ENCODE measurements at regions not wholly inside any gene's neighbourhood (a gene's known extent, or its start where the extent isn't known, plus 50 kb on each side); places are given as distances from the start of the nearest gene placed in this dataset.
A peak's percentile ranks its signal among the peaks of the same experiment; 100 is the strongest.
"Not testable (repeated sequence)": the region's sequence is repeated elsewhere in the genome, so short reads cannot be mapped to it uniquely, and the experiment has no call there.

DNA sequence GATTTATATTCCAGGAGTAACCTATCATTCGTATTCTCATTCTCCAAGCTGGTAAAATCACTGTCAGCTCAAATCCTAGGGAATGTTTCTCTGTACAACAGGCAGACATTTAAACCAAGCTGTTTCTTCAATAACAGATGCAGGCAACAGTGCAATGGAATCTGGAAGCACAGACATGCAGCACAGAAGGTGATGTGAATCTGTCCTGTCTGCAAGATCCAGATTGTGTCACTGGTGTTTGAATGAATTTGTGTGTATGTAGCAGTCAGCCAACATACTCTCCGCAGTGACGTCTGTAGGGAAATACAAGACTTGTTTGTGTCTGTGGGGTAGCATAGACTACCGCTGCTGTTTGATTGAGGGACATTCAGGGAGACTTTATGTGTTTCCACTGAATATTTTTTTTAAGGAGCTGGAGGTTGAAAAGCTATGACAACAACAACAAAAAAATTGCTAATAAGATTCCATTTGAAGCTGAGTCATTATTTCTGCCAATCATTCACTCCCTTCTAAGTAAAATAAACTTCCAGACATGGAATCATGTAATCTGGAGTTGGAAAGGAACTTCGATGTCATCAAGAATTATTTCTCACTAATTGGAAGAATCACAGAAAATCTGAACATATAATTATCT, 122.9 kb upstream of the MYO3A start:
- Mint-ChIP-seq H3K27ac (no peak overlapping the region), H3K36me3 (no peaks in the 10 kb centered on the region), H3K4me1 (no peaks in the 10 kb centered on the region), H3K9me3 (no peaks in the 10 kb centered on the region), H3K4me3 (no peak overlapping the region), H3K27me3 (peaks cover 10% of the 10 kb centered on the region)
- no peak for ATAC-seq

DNA sequence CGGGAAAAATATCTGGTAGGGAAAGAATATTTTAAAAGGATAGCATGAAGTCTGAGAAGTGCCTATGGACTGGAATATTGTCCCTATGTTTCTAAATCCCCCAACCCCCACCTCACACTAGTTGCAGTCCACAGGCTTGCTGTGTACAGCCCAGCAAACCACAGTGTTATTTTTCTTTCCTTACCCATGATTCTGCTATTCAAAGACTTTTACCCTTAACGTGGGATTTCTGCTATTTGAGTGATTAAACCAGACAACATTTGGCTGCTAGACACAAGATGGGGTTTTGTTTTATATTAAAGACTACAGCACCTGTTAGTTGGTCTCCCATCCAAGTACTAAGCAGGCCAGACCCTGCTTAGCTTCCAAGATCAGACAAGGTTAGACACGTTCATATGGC, 120.5 kb upstream of the MYO3A start:
- Mint-ChIP-seq H3K36me3 (no peaks in the 10 kb centered on the region), H3K27me3 (peaks cover 3% of the 10 kb centered on the region), H3K4me1 (no peaks in the 10 kb centered on the region), H3K4me3 (no peak overlapping the region), H3K9me3 (no peaks in the 10 kb centered on the region), H3K27ac (no peak overlapping the region)
- ATAC-seq, result no peak

DNA sequence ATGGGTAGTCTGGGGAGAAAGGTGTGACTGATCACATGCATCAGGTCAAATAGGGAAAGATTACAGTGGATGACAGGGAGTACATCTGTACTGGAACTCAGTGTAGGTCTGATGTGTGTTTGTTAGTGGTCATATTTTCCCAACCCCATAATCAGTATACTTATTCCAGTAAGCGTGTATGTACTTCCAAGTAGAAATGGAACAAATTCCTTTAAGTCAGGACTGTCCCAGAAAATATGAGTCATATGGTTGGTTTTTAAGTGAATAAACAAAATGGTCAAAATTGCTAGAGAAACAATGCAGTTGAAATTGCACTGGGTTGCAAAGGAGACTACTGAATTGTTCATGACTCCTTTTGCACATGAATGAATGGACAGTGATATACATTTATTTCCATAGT, 118.8 kb upstream of the MYO3A start:
- no peak for ATAC-seq
- H3K9me3 Mint-ChIP-seq, result no peaks in the 10 kb centered on the region
- no peak overlapping the region for H3K4me3 Mint-ChIP-seq
- no peaks in the 10 kb centered on the region for H3K36me3 Mint-ChIP-seq
- no peaks in the 10 kb centered on the region for H3K27me3 Mint-ChIP-seq
- H3K4me1 Mint-ChIP-seq, result no peaks in the 10 kb centered on the region
- no peak overlapping the region for H3K27ac Mint-ChIP-seq

DNA sequence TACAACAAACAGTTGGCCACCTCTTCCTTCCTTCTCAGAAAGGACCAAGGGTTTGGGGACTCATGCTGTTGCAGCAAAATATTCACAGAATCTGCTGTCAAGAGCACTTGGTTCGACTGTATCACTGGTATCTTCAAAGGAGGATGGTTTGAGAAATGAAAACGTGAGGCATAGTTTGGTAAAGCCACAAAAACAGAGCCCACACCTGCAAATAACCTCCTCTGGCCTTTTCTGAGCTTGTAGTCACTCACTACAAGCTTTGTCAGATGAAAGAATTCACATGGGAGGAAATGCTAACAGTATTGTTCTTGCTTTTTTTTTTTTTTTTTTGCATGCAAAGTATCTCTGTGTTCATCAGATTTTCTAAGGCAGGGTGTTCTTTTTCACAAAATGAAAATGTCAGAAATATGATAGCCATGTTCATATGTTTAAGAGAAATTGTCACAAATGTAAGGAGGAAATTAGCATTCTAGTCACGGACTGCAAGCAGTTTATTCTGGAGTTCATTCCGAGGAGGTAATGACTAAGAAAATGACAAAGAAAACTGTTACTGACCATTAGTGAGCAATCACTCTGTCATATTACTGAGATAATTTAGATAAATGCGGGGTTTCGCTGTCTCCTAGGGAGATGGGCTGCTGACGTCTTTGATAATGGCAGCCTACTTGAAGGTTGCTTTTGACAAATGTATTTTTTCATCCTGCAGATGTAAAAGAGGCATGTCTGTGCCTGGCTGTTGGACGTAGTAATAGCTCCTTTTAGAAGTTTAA, 117.8 kb upstream of the MYO3A start:
- Mint-ChIP-seq H3K4me1 (peaks cover 8% of the 10 kb centered on the region), H3K27ac (no peak overlapping the region), H3K27me3 (no peaks in the 10 kb centered on the region), H3K36me3 (no peaks in the 10 kb centered on the region), H3K9me3 (peaks cover under 1% of the 10 kb centered on the region), H3K4me3 (no peak overlapping the region)
- ATAC-seq, result no peak

DNA sequence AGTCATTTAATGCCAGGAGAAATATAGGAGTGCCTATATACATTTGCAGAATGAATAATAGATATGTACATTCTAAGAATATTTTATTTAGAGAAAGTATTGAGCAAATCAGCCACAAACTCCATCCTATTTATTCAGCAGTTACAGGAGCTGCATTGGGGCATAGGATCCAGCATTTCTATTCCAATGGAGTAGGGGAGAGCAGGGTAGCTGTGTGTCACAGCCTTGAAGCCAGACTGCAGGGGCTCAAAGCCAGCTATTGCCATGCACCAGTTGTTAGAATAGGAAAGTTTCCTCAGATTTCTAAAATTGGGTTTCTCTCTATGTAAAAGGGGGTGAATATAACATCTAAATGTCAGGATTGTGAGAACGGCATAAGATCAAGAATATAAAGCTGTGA, 116.8 kb upstream of the MYO3A start:
- Mint-ChIP-seq H3K4me1 (peaks cover 10% of the 10 kb centered on the region), H3K36me3 (no peaks in the 10 kb centered on the region), H3K27me3 (no peaks in the 10 kb centered on the region), H3K27ac (no peak overlapping the region), H3K4me3 (no peak overlapping the region), H3K9me3 (peaks cover 4% of the 10 kb centered on the region)
- no peak for ATAC-seq

DNA sequence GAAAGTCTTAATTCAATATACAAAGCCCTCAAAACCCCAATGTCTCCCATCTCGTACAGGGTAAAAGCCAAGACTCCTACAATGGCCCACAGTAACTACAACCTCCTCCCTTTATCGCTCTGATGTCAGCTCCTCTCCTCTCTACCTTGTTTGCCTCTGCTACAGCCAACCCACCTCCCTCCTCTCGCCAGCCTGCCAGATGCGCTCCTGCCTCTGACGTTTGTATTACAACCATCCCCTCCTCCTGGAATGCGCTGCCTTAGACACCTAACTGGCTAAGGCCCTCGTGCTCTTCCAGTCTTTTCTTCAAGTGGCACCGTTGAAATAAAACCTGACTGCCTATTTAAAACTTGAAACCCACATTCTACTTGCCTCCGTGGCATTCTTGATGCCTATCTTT, 115.3 kb upstream of the MYO3A start:
- H3K27ac Mint-ChIP-seq, result no peak overlapping the region
- ATAC-seq, result no peak
- no peak overlapping the region for H3K4me3 Mint-ChIP-seq
- peaks cover 10% of the 10 kb centered on the region for H3K4me1 Mint-ChIP-seq
- H3K9me3 Mint-ChIP-seq, result peaks cover 6% of the 10 kb centered on the region
- H3K36me3 Mint-ChIP-seq, result no peaks in the 10 kb centered on the region
- H3K27me3 Mint-ChIP-seq, result no peaks in the 10 kb centered on the region

DNA sequence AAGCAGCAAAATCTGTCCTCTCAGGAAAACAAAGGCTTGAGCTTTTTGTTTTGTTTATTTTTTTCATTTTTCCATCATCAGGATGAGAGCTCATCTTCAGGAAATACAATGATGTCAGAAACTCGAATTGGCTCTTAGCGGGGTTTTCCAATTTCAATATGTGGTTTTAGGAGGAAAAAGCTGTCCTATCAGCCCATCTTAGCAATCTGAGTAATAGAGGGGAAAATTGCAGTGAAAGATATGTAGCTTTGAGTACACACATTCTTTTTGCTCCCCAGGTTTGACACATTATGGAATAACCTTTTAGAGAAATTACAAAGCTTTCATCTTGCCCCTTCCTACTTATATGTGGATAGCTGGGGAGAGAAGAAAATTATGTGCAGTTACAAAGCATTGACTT, 113.6 kb upstream of the MYO3A start:
- peak overlapping the region; percentile 55 for H3K4me3 Mint-ChIP-seq
- no peaks in the 10 kb centered on the region for H3K27me3 Mint-ChIP-seq
- ATAC-seq, result no peak
- H3K4me1 Mint-ChIP-seq, result peaks cover 10% of the 10 kb centered on the region
- peak overlapping the region; percentile 40 for H3K27ac Mint-ChIP-seq
- peaks cover 6% of the 10 kb centered on the region for H3K9me3 Mint-ChIP-seq
- H3K36me3 Mint-ChIP-seq, result no peaks in the 10 kb centered on the region

DNA sequence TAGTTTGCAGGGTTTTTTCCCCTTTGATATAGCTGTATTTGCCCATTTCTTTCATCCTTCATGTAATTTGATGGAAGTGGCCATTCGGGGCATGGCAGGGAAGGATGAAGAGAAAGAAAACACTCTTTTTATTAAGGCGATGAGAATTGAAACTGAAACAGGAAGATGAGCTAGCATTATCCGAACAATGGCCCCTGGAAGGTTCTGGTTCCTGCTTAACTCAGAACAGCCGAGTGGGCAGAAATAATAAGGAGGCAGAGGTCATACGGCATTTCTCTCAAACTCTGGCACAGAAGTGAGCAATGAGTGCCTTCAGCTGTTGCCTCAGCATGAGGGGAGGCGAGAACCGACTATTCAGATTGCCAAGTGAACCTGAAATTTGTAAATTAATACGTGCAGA, 113.2 kb upstream of the MYO3A start:
- H3K9me3 Mint-ChIP-seq, result peaks cover 6% of the 10 kb centered on the region
- H3K4me3 Mint-ChIP-seq, result peak overlapping the region; percentile 55
- peaks cover 10% of the 10 kb centered on the region for H3K4me1 Mint-ChIP-seq
- peak; percentile 29 for ATAC-seq
- H3K27ac Mint-ChIP-seq, result peak overlapping the region; percentile 40
- no peaks in the 10 kb centered on the region for H3K36me3 Mint-ChIP-seq
- no peaks in the 10 kb centered on the region for H3K27me3 Mint-ChIP-seq

DNA sequence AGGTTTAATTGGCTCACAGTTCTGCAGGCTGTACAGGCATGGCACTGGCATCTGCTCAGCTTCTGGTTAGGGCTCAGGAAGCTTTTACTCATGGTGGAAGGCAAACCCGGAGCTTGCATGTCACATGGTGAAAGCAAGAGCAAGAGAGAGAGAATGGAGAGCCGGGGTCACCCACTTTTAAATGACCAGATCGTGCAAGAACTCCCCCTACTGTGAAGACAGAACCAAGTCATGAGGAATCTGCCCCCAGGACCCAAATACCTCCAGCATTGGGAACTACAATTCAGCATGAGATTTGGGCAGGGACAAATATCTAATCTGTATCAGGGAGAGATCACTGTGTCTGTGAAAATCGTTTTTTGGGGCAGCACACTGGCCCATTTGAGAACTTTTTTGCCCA, 110.0 kb upstream of the MYO3A start:
- peak; percentile 22 for ATAC-seq
- H3K9me3 Mint-ChIP-seq, result peaks cover 6% of the 10 kb centered on the region
- peaks cover 10% of the 10 kb centered on the region for H3K4me1 Mint-ChIP-seq
- no peaks in the 10 kb centered on the region for H3K36me3 Mint-ChIP-seq
- no peak overlapping the region for H3K4me3 Mint-ChIP-seq
- no peaks in the 10 kb centered on the region for H3K27me3 Mint-ChIP-seq
- no peak overlapping the region for H3K27ac Mint-ChIP-seq

DNA sequence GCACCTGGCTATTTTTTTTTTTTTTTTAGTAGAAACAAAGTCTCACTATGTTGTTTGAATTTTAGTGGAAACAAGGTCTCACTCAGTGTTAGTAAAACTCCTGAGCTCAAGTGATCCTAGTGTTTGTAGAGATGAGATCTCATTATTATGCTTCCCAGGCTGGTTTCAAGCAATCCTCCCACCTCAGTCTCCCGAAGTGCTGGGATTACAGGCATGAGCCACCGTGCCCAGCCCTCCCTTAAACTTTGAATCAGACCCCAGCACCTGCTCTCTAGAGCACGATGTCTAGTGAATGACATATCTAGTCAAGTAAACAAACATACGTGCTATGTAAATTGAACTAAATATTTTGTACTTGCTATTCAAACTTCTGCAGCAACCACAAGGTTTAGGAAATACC, 105.6 kb upstream of the MYO3A start:
- H3K9me3 Mint-ChIP-seq, result no peaks in the 10 kb centered on the region
- H3K27me3 Mint-ChIP-seq, result no peaks in the 10 kb centered on the region
- H3K4me3 Mint-ChIP-seq, result no peak overlapping the region
- no peak overlapping the region for H3K27ac Mint-ChIP-seq
- no peaks in the 10 kb centered on the region for H3K36me3 Mint-ChIP-seq
- H3K4me1 Mint-ChIP-seq, result no peaks in the 10 kb centered on the region
- ATAC-seq, result no peak

DNA sequence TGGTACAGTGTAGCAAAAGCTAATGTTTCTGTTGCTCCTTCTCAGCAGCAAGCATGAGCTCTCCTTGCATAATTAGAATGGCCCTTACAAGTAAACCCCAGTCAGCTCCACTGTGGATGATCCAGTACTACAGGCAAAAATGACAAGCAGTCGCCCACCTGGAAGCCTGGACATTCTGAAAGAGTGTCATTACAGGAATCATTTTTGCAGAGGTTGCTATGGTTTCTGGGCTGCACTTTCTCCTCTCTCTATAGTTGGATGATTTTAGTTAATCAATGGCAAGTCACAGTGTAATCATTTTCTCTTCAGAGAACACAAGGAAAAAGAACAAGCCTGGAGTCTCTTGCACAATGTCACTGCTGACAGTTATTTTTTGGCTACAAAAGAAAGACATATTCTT, 102.9 kb upstream of the MYO3A start:
- H3K27ac Mint-ChIP-seq, result no peak overlapping the region
- no peaks in the 10 kb centered on the region for H3K4me1 Mint-ChIP-seq
- peaks cover 4% of the 10 kb centered on the region for H3K9me3 Mint-ChIP-seq
- no peaks in the 10 kb centered on the region for H3K36me3 Mint-ChIP-seq
- no peak overlapping the region for H3K4me3 Mint-ChIP-seq
- H3K27me3 Mint-ChIP-seq, result no peaks in the 10 kb centered on the region
- no peak for ATAC-seq

DNA sequence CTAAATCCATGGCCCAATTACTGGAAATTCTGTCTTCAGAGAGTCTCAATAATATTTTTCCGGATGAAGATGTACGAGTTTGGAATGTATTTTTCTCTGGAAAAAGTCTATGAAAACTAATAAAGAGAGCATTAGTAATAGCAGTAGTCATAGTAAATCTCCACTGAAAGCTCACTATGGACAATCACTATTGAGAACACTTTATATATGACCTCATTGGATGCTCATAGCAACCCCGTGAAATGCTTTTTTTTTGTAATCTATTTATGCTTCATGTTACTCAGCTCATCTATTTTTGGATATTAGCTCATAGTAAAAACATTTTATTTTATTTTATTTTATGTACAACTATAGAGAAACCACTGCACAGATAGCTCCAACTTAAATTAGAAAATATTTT, 94.3 kb upstream of the MYO3A start:
- H3K9me3 Mint-ChIP-seq, result peaks cover 3% of the 10 kb centered on the region
- H3K36me3 Mint-ChIP-seq, result no peaks in the 10 kb centered on the region
- H3K4me1 Mint-ChIP-seq, result no peaks in the 10 kb centered on the region
- H3K4me3 Mint-ChIP-seq, result no peak overlapping the region
- peaks cover 13% of the 10 kb centered on the region for H3K27me3 Mint-ChIP-seq
- H3K27ac Mint-ChIP-seq, result no peak overlapping the region
- ATAC-seq, result no peak

DNA sequence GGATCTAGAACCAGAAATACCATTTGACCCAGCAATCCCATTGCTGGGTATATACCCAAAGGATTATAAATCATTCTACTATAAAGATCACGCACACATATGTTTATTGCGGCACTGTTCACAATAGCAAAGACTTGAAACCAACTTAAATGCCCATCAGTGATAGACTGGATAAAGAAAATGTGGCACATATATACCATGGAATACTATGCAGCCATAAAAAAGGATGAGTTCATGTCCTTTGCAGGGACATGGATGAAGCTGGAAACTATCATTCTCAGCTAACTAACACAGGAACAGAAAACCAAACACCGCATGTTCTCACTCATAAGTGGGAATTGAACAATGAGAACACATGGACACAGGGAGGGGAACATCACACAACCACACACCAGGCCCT, 93.2 kb upstream of the MYO3A start:
- H3K9me3 Mint-ChIP-seq, ATAC-seq, H3K27ac Mint-ChIP-seq: not testable (repeated sequence)

DNA sequence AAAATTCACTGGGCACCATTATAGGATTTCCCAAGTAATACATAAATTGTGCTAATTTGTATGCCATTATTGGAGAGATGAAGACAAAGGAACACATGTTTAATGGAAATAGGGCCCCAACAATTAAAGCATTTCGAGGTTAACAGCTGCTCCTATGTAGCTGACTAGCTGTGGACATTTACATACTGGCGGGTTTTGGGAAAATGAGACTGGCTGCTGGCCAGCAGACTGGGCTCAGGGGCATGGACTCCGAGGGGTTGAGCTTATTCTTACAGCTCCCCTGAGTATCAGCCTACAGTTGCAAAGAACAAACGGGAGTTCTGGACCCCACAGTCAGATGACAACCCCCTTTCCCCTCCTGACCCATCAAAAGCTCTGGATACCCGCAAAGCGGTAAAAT, 91.9 kb upstream of the MYO3A start:
- H3K27ac Mint-ChIP-seq, result no peak overlapping the region
- no peak overlapping the region for H3K4me3 Mint-ChIP-seq
- H3K4me1 Mint-ChIP-seq, result no peaks in the 10 kb centered on the region
- peaks cover 10% of the 10 kb centered on the region for H3K27me3 Mint-ChIP-seq
- H3K36me3 Mint-ChIP-seq, result no peaks in the 10 kb centered on the region
- H3K9me3 Mint-ChIP-seq, result no peaks in the 10 kb centered on the region
- no peak for ATAC-seq

More for the DNA sequence above, 93.2 kb upstream of the MYO3A start:
- peaks cover 13% of the 10 kb centered on the region for H3K27me3 Mint-ChIP-seq
- H3K36me3 Mint-ChIP-seq, H3K4me1 Mint-ChIP-seq, H3K4me3 Mint-ChIP-seq: not testable (repeated sequence)

DNA sequence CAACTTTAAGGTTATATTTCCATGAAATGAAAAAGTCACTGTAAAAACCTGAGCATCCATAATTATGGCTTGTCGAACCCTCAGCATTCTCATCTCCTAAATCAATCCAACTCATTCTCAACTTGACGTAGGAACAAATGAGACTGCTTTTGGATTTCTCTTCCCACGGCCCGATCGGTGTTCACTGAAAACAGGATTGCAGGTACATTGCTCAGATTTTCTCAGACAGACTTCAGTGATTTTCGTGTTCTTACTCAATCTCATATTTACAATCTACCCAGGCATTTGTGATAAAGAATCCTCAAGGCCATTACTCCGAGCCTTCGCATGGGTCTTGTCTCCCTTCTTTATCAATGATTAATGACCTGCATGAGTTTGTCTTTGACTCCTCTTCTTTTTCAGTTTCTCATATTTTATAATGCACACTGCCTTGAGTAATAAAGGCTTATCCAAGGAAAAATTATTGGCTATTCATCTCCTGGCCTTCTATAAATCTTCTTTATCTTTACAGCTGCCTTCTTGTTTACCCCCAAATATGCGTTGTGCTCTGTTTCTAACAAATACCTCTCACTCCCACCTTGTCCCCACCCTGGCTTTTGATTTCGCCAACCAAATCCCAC, 90.4 kb upstream of the MYO3A start:
- Mint-ChIP-seq H3K9me3 (peaks cover 6% of the 10 kb centered on the region), H3K4me1 (no peaks in the 10 kb centered on the region)
- ATAC-seq, result no peak

DNA sequence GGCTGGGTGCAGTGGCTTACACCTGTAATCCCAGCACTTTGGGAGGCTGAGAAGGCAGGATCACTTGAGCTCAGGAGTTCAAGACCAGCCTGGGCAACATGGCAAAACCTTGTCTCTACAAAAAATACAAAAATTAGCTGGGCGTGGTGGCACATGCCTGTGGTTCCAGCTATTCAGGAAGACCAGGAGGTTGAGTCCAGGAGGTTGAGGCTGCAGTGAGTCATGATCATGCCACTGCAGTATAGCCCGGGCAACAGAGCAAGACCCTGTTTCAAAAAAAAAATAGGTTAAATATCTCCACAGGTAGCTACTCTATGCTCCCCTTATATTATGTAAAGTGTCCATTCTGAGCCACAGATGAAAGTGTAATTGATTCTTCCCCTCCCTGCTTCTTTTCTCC, 89.3 kb upstream of the MYO3A start:
- ATAC-seq, H3K27ac Mint-ChIP-seq, H3K27me3 Mint-ChIP-seq, H3K4me1 Mint-ChIP-seq, H3K36me3 Mint-ChIP-seq, H3K9me3 Mint-ChIP-seq, H3K4me3 Mint-ChIP-seq: not testable (repeated sequence)

More for the DNA sequence above, 90.4 kb upstream of the MYO3A start:
- Mint-ChIP-seq H3K36me3 (no peaks in the 10 kb centered on the region), H3K4me3 (no peak overlapping the region), H3K27ac (no peak overlapping the region), H3K27me3 (no peaks in the 10 kb centered on the region)

All from stimulated activated memory B cell treated with anti-CD40 and anti-IgM and Interleukin-4, amounts not matched to agents 10 μg/mL and 1 μg/mL and 100 μg/mL, for 72 hours (primary cell).